Activated T-helper 2 cell treated with anti-CD3 and anti-CD28 coated beads, Interferon-gamma antibody, Interleukin-2, Interleukin-4, amounts not matched to agents 10 μg/mL and 5 μg/mL and 100 μg/mL, durations not matched to agents 14 hours and 24 hours and 36 hours (primary cell): ENCODE measurements at regions not wholly inside any gene's neighbourhood (a gene's known extent, or its start where the extent isn't known, plus 50 kb on each side); places are given as distances from the start of the nearest gene placed in this dataset.

Experiments
- DNase-seq: peaks from one replicate; pipeline ENCODE4 v3.0.0; 2021; ENCODE audit warnings: low spot score
- H3K27ac Mint-ChIP-seq: one replicate; pipeline ENCODE4 v1.8.0; 2021; ENCODE audit warnings: mixed read lengths
- H3K27me3 Mint-ChIP-seq: one replicate; pipeline ENCODE4 v1.8.0; 2021; ENCODE audit warnings: low read depth, mixed read lengths
- H3K36me3 Mint-ChIP-seq: one replicate; pipeline ENCODE4 v1.8.0; 2021; ENCODE audit warnings: low read depth, mixed read lengths
- H3K4me1 Mint-ChIP-seq: one replicate; pipeline ENCODE4 v1.8.0; 2021; ENCODE audit warnings: low read depth, mixed read lengths
- H3K4me3 Mint-ChIP-seq: one replicate; pipeline ENCODE4 v1.8.0; 2021; ENCODE audit warnings: low read depth, mild to moderate bottlenecking, moderate library complexity, mixed read lengths
- H3K9me3 Mint-ChIP-seq: one replicate; pipeline ENCODE4 v1.8.0; 2021; ENCODE audit warnings: mixed read lengths
- intact Hi-C: fragments of 100-400 bp; cut with micrococcal nuclease; formaldehyde crosslinking; loops from one replicate; pipeline ENCODE4 v1.15.1; 2023

GRCh38 chr16:56075732-56076388 is 115.4 kb upstream of the GNAO1 start:
- Mint-ChIP-seq H3K36me3 (no peaks in the 10 kb centered on the region), H3K27ac (no peak overlapping the region), H3K4me1 (no peaks in the 10 kb centered on the region), H3K9me3 (no peaks in the 10 kb centered on the region), H3K4me3 (no peak overlapping the region), H3K27me3 (peaks cover 5% of the 10 kb centered on the region)
- intact Hi-C loops = no loop called here
- no peak for DNase-seq

GRCh38 chr16:56073508-56073907 is 117.8 kb upstream of the GNAO1 start:
- no peaks in the 10 kb centered on the region for H3K4me1 Mint-ChIP-seq
- H3K36me3 Mint-ChIP-seq = no peaks in the 10 kb centered on the region
- H3K4me3 Mint-ChIP-seq = no peak overlapping the region
- peaks cover 5% of the 10 kb centered on the region for H3K27me3 Mint-ChIP-seq
- no peak for DNase-seq
- no peaks in the 10 kb centered on the region for H3K9me3 Mint-ChIP-seq
- intact Hi-C loops = no loop called here
- H3K27ac Mint-ChIP-seq = no peak overlapping the region

DNA sequence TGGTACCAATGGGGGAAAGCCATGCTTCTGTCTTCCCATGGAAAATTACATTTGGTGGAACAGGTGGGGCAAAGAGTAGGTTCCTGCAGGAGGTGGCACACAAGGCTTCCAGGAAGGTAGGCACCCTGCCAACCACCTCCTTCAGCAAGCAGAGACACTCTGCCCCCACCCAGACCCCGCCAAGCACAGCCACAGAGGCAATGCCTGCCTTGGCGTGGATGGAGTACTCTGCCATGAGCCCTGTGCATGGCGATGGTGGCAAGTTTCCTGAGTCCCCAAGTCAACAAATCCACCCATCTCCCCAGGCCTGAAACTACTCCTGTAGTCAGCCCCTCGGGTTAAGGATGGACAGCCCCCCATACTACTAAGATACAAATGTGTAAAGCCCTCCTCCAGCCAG is 119.2 kb upstream of the GNAO1 start:
- H3K36me3 Mint-ChIP-seq = no peaks in the 10 kb centered on the region
- H3K27me3 Mint-ChIP-seq = peaks cover 5% of the 10 kb centered on the region
- no peak overlapping the region for H3K27ac Mint-ChIP-seq
- no peaks in the 10 kb centered on the region for H3K9me3 Mint-ChIP-seq
- intact Hi-C loops = no loop called here
- H3K4me1 Mint-ChIP-seq = no peaks in the 10 kb centered on the region
- H3K4me3 Mint-ChIP-seq = no peak overlapping the region
- DNase-seq = no peak

DNA sequence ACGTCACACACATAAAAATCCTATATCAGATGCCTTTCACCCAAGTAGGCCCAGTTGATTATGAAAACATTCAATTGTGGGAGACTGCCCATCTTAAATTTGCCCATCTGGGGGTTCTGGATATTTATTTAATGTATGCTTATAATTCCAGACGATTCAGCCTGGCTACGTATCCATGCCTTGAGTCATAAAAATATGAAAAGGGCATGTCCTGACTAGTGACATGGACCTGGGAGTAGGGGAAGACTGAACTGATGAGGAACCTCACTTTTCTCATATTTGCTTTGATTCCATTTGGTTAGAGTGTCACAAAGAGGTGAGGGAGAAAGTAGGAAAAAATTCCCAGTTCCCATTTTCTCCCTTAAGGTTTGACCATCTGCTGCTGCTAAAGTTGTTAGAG is 122.5 kb upstream of the GNAO1 start:
- no peak for DNase-seq
- H3K27me3 Mint-ChIP-seq = no peaks in the 10 kb centered on the region
- H3K36me3 Mint-ChIP-seq = no peaks in the 10 kb centered on the region
- H3K4me1 Mint-ChIP-seq = no peaks in the 10 kb centered on the region
- intact Hi-C loops = no loop called here
- H3K27ac Mint-ChIP-seq = no peak overlapping the region
- H3K9me3 Mint-ChIP-seq = no peaks in the 10 kb centered on the region
- no peak overlapping the region for H3K4me3 Mint-ChIP-seq

DNA sequence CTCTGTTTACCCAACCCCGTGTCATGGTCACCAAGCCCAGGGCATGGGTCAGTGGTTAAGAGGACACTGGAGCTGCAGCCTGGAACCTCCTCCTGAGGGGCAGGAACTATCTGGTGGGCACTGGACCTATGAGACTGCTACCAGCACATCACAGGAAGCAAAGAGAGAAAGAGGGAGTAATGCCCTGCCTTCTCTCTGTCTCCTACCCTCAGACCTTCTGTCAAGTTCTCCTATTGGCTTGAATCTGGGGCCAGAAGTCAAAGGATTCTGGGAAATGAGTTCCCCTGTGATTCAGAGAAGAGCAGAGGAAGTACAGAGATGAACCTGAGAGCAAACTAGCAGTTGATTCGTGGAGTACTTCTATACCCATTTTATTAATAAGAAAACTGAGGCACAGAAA is 123.0 kb upstream of the GNAO1 start:
- Mint-ChIP-seq H3K4me3 (no peak overlapping the region), H3K9me3 (no peaks in the 10 kb centered on the region), H3K27ac (no peak overlapping the region), H3K36me3 (no peaks in the 10 kb centered on the region), H3K4me1 (no peaks in the 10 kb centered on the region), H3K27me3 (no peaks in the 10 kb centered on the region)
- intact Hi-C loops = no loop called here
- no peak for DNase-seq

- no peaks in the 10 kb centered on the region for H3K4me1 Mint-ChIP-seq
- H3K36me3 Mint-ChIP-seq = no peaks in the 10 kb centered on the region
- H3K27ac Mint-ChIP-seq = no peak overlapping the region
- no peak for DNase-seq
- H3K4me3 Mint-ChIP-seq = no peak overlapping the region
- intact Hi-C loops = no loop called here
- H3K27me3 Mint-ChIP-seq = no peaks in the 10 kb centered on the region
- no peaks in the 10 kb centered on the region for H3K9me3 Mint-ChIP-seq
These were observed 123.9 kb upstream of the GNAO1 start for GRCh38 chr16:56067406-56067805.

GRCh38 chr16:56066617-56067016 is 124.7 kb upstream of the GNAO1 start:
- H3K4me3 Mint-ChIP-seq = no peak overlapping the region
- no peak overlapping the region for H3K27ac Mint-ChIP-seq
- intact Hi-C loops = no loop called here
- H3K27me3 Mint-ChIP-seq = no peaks in the 10 kb centered on the region
- no peak for DNase-seq
- H3K4me1 Mint-ChIP-seq = no peaks in the 10 kb centered on the region
- H3K9me3 Mint-ChIP-seq = no peaks in the 10 kb centered on the region
- no peaks in the 10 kb centered on the region for H3K36me3 Mint-ChIP-seq

DNA sequence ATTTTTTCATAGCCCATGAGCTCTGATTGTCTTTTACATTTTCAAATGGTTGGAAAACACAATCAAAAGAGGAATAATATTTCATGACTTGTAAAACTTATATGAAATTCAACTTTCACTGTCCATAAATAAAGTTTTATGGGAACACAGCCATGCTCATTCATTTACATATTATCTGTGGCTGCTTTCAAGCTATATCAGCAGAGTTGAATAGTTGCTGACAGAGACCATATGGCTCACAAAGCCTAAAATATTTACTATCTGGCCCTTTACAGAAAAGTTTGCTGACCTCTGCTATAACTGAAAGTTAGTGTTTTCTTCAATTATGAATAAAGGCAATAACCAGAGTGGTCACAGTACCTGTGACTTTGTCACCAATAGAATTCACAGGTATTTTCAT is 128.2 kb upstream of the GNAO1 start:
- Mint-ChIP-seq H3K36me3 (no peaks in the 10 kb centered on the region), H3K9me3 (no peaks in the 10 kb centered on the region), H3K27me3 (peaks cover 7% of the 10 kb centered on the region), H3K27ac (no peak overlapping the region), H3K4me1 (no peaks in the 10 kb centered on the region), H3K4me3 (no peak overlapping the region)
- intact Hi-C loops = no loop called here
- no peak for DNase-seq

DNA sequence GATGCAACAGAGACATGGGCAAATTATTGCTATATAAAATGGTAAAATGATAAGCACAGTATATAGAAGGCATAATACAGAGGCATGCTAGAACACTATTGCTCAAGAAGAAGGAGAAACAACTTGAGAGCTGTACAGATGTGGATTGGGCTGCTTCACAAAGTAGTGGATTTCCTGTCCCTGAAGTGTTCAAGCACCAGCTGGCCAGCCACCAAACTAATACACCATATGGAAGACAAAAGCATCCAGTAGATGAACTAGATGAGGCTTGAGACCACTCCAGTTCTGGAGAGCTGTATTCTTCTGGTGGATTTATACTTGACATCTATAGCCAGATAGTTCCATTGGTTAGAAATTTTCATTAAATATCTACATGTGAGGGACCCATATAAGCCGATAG is 134.1 kb upstream of the GNAO1 start:
- Mint-ChIP-seq H3K4me1 (no peaks in the 10 kb centered on the region), H3K36me3 (no peaks in the 10 kb centered on the region), H3K4me3 (no peak overlapping the region), H3K27ac (no peak overlapping the region), H3K27me3 (peaks cover 12% of the 10 kb centered on the region), H3K9me3 (no peaks in the 10 kb centered on the region)
- intact Hi-C loops = no loop called here
- DNase-seq = no peak

GRCh38 chr16:56050916-56051315 is 140.4 kb upstream of the GNAO1 start:
- Mint-ChIP-seq H3K9me3 (no peaks in the 10 kb centered on the region), H3K36me3 (no peaks in the 10 kb centered on the region), H3K27ac (no peak overlapping the region), H3K4me3 (no peak overlapping the region), H3K27me3 (peaks cover 10% of the 10 kb centered on the region), H3K4me1 (no peaks in the 10 kb centered on the region)
- intact Hi-C loops = no loop called here
- no peak for DNase-seq

DNA sequence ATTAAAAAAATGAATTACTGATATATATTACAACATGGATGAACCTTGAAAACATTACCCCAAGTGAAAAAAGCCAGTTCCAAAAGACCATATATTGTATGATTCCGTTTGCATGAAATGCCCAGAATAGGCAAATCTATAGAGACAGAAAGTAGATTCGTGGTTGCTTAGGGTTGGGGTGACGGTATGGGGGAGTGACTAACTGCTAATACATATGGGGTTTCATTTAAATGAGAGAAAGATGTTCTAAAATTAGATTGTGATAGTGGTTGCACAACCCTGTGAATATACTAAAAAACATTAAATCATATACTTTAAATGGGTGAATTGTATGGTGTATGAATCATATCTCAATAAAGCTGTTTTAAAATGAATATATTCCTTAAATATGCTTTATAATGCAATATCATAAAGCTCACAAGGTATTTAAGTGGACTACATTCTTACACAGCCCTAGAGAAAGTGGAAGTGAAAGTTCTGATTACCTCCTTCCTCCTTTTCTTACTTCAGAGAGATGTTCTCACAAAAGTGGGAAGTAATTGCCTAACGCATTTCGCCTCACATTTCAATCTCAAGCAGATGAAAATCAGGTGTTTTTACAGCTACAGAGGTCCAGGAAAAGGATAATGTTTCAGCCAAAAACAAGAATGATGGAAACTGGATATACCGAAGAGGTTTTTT is 142.7 kb upstream of the GNAO1 start:
- Mint-ChIP-seq H3K36me3 (no peaks in the 10 kb centered on the region), H3K9me3 (no peaks in the 10 kb centered on the region), H3K4me3 (no peak overlapping the region), H3K4me1 (no peaks in the 10 kb centered on the region), H3K27me3 (peaks cover 6% of the 10 kb centered on the region), H3K27ac (no peak overlapping the region)
- intact Hi-C loops = no loop called here
- no peak for DNase-seq

DNA sequence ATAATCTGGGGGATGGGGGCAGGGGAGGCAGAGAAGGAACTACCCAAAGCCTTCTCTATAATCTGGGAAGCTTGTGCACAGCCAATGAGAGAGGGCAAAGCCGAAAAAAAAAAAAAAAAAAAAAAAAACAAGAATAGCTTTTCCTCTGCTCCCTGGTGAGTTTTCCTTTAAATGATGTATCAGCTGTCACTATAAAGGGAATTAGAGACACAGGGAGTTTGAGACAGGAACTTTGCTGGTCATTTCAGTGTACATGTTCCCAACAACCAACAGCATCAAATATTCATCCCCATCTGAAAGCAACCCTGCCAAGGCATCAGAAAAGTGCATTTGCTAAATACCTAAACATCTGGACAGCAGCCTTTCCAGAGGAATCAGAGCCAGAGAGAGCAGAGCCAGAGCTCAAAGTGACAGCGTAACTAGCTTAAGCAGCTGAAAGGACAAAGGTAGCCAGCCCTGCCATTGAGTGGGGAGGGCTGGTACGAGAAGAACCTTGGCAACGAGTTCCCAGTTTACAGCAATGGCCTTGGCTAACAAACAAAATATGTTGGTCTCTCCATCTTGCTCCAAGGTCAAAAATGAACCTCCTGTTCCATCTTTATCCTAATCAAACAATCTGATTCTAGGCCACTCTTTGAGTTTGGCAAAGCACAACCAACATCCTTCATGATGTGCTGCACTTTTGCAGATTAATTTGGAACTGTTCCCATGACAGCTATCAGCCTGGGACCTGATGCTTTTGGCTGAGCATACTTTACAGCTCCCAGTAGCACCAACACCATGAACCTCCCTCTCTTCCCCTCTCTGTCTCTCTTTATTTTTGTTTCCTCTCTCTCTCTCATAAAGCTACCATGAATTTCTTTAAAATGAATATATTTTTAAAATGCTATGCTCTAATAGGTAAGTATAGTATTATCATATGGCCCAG is 143.7 kb upstream of the GNAO1 start:
- Mint-ChIP-seq H3K4me3 (no peak overlapping the region), H3K9me3 (no peaks in the 10 kb centered on the region), H3K27ac (no peak overlapping the region), H3K4me1 (no peaks in the 10 kb centered on the region), H3K36me3 (no peaks in the 10 kb centered on the region), H3K27me3 (peaks cover 6% of the 10 kb centered on the region)
- intact Hi-C loops = no loop called here
- no peak for DNase-seq

GRCh38 chr16:56042416-56042815 is 148.9 kb upstream of the GNAO1 start:
- Mint-ChIP-seq H3K27ac (no peak overlapping the region), H3K36me3 (no peaks in the 10 kb centered on the region), H3K4me3 (no peak overlapping the region), H3K4me1 (no peaks in the 10 kb centered on the region), H3K27me3 (peaks cover 8% of the 10 kb centered on the region), H3K9me3 (peaks cover 5% of the 10 kb centered on the region)
- no peak for DNase-seq
- intact Hi-C loops = no loop called here
